CD1c-positive myeloid dendritic cell (primary cell): ENCODE measurements at regions not wholly inside any gene's neighbourhood (a gene's known extent, or its start where the extent isn't known, plus 50 kb on each side); places are given as distances from the start of the nearest gene placed in this dataset.
A peak's percentile ranks its signal among the peaks of the same experiment; 100 is the strongest.
"Not testable (repeated sequence)": the region's sequence is repeated elsewhere in the genome, so short reads cannot be mapped to it uniquely, and the experiment has no call there.

Experiments used
- DNase-seq: peaks from one replicate; pipeline ENCODE4 v3.0.0-alpha.2; 2016; ENCODE audit errors: extremely low spot score

- DNase-seq, result no peak
These were observed 98.2 kb downstream of the AHR start for GRCh38 chr7:17396692-17397091.

GRCh38 chr7:17401791-17402627, 103.6 kb downstream of the AHR start:
- peak; percentile 39 for DNase-seq

- DNase-seq, result no peak
These were observed 104.3 kb downstream of the AHR start for GRCh38 chr7:17402628-17403278.

GRCh38 chr7:17404006-17404405, 105.6 kb downstream of the AHR start:
- no peak for DNase-seq

GRCh38 chr7:17405786-17406185, 107.3 kb downstream of the AHR start:
- DNase-seq, result peak; percentile 24

- peak; percentile 38 for DNase-seq
These were observed 108.3 kb downstream of the AHR start for GRCh38 chr7:17406738-17407137.

- peak; percentile 32 for DNase-seq
These were observed 108.8 kb downstream of the AHR start for GRCh38 chr7:17407229-17407628.

GRCh38 chr7:17408245-17408903, 109.9 kb downstream of the AHR start:
- peak; percentile 89 for DNase-seq

- DNase-seq, result no peak
These were observed 110.4 kb downstream of the AHR start for GRCh38 chr7:17408904-17409290.

GRCh38 chr7:17411922-17412321, 113.5 kb downstream of the AHR start:
- no peak for DNase-seq

GRCh38 chr7:17412883-17413282, 114.4 kb downstream of the AHR start:
- no peak for DNase-seq

GRCh38 chr7:17415955-17416354, 117.5 kb downstream of the AHR start:
- DNase-seq, result no peak

- DNase-seq, result not testable (repeated sequence)
These were observed 122.0 kb downstream of the AHR start for GRCh38 chr7:17420308-17421015.

- no peak for DNase-seq
These were observed 123.5 kb downstream of the AHR start for GRCh38 chr7:17421941-17422340.

- no peak for DNase-seq
These were observed 124.5 kb downstream of the AHR start for GRCh38 chr7:17422966-17423365.

GRCh38 chr7:17427924-17428323, 129.5 kb downstream of the AHR start:
- no peak for DNase-seq

GRCh38 chr7:17429579-17429978, 131.1 kb downstream of the AHR start:
- no peak for DNase-seq

- no peak for DNase-seq
These were observed 134.3 kb downstream of the AHR start for GRCh38 chr7:17432793-17433192.

GRCh38 chr7:17434191-17434590, 135.7 kb downstream of the AHR start:
- no peak for DNase-seq

- DNase-seq, result no peak
These were observed 136.6 kb downstream of the AHR start for GRCh38 chr7:17434841-17435692.

GRCh38 chr7:17436126-17436525, 137.7 kb downstream of the AHR start:
- no peak for DNase-seq
